NCI-H345 treated with DMSO at 0.1 percent for 48 hours (cell line): ENCODE measurements at regions not wholly inside any gene's neighbourhood (a gene's known extent, or its start where the extent isn't known, plus 50 kb on each side); places are given as distances from the start of the nearest gene placed in this dataset.

Source experiments
- DNase-seq: peaks from one replicate; lab custom pipeline; 2025; ENCODE audit not compliant: unreplicated experiment; lab: John Stamatoyannopoulos, UW

DNA sequence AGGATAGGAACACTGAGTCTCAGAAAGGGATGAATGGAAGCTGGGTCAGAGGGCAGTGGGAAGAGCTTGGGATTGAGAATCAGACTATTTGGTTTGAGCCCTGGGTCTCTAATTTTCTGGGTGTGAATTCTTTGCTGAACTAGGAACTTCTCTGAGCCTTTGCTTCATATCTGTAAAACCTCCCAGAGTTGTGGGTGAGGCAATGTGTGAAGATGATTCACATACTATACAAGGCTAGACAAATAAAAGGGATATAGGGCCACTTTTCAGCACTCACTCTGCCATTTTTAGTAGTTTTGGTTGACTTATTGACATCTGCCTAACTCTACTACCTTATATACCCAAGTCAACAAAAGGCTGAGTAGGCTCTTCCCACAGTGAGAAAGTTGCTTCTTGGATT is 77.7 kb upstream of the JUN start:
- DNase-seq = no peak

DNA sequence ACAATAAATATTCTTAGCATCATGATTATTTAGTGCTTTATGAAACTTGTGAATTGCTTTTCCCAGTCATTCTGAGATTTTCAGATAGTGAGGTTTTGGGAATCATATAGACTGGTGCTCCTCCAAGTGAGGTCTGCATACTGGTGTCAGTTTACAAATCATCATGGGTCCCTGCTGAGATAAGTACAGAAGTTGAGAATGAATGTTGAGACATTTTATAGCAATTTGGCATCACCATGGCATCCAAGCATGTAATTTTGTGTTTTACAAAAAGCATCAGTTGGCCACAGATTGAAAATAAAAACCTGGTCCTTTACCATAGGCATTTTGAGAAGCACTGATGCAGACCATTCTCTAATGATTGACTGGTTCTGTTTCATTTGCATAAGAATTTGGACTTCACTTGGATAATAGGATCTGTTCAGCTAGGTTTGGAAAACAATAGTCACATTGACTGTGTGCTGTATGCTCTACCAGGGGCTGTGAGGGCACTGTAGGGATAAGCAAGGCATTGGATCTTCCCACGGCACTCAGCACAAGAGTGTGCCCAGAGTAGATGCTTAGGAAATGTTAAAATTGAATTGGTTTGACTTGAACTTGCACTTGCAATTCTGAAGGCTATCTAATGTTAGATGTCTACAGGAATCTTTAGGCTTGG is 79.0 kb upstream of the JUN start:
- no peak for DNase-seq

DNA sequence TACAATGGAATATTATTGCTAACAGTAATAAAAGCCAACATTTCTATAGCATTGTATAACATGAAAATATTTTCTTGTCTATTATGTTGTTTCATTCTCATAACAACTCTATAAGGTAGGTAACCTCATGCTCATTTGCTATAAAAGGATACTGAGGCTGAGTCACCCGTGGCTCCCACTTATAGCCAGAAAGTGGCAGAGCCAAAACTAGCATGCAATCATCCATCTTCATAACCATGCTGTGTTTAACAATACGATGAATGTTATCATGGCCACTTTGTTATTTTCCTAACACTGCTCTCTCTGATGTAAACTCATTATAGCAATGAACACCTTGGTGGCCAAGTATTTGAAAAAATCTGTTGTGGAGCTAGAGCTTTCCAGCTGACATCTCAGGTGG is 80.8 kb upstream of the JUN start:
- DNase-seq = no peak

DNA sequence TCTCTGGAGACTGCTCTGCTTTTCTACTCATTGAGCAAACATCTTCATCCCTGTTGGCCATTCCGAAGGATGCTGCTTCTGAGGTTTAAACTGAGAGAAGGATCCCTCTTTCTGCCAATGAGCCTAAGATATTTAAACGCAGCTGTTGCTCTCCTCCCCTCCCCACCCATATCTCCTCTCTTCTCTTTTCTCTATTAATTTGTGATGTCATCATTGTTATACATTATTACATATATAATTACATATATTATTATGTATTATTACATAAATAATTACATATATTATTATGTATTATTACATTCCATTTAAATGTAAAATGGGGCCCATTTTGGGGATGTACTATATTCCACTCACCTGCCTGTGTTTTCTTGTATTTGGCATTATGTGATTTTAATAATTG is 82.7 kb upstream of the JUN start:
- no peak for DNase-seq

DNA sequence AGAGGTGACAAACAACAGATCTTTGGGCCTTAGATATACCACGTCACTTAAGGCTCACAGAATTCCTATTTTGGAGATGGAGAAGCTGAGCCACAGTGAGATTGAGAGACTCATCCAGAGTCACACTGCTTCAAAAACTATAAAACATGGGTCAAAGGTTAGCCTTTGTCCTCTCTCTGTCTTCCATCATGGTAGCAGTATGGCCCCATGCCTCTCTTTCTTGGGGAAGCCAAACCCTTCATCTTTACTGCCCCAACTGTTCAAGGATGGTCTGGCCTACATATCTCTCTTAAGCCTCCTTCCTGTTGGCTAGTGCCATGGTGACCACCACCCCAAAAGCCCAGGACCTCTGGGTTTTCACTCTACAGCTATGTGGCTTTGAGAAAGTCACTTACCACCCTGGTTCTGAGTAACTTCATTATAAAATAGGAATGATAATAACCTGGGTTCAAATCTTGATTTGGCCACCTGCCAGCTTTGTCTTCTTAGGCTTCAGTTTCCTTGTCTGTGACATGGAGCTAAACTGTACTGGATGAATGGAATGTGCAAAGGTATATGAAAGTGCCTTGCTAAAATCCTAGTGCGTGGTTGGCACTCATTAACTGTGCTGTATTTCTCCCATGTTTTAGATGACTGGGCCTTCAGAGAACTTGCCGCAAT is 85.9 kb upstream of the JUN start:
- DNase-seq = no peak

DNA sequence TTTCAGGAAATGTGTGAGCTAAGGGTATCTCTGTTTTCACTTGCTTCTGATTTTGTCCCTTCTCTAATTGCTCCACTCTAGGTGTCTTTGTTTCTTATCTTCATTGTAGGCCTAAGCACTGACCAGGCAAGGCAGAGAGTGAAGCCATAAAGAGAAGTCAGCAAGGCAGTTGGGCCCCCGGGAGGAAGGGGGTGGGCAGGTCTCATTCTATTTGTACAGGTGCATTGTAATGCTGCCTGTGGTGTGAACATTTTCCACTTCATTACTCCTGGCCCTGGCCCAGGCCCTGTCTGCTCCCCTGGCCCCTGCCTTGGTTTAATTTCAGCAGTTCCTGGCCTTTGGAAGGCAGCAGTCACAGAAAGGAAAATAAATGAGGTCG is 86.4 kb upstream of the JUN start:
- peak; percentile 78 for DNase-seq

DNA sequence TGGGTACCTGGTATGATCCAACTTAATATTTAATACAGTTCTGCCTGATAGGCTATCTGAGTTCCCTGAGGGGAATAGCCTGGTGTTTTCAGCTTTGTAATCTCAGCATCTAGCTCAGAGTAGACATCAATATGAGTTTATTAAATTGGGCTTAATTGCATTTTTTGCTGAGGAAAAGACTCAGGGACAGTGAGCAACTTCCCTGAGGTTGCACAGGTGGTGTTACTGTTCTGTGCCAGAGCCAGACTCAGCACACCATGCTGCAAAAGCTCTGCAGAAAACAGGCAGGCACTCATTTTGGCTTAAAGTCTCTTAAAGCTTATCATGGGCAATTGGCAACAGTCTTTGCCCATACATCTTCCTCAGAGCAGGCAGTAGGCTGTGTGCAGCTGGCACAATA is 90.5 kb upstream of the JUN start:
- no peak for DNase-seq

DNA sequence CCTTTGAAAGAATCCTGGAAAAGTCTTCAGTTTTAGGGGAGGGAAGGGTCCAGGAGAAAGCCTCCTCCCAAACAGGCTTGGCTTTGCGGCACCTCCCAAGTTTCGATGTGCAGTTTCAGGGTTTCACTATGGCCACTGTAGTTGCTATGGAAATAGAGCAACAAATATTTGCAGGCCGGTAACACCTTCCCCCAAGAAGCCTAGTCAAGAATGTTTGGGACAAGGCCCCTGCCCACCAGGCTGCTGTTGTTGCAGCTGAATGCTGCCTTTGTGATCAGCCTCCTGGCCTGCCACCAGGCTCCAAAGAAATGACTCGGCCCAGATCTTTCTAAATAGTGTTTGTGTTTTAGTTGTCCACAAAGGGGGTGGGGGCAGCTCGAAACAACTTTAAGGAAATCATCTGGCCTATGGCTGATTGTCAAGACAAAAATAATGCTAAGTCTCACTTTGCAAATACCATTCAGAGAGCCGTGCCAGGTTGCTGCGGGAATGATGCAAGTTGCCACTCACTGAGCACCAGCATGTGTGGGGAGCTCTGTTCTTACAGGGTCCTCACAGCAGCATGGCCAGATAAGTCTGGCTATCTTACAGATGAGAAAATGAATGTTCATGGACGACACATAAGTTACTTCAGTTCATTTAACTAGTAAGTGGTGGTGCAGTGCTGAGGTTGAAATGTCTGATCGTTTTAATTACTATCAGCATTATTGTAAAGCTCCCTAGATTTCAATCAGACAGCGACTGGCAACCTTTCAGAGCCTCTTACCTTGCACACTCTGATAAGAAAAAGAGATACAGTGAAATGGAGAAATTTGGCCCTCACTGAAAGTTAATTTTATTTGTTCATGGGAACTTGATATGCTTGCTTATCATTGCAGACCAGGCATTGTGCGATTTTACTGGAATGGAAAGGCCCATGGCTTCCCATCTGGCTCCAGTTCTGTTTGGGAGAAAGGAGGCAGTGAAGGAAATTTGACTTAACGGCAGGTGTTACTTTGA is 91.2 kb upstream of the JUN start:
- DNase-seq = peak; percentile 93

DNA sequence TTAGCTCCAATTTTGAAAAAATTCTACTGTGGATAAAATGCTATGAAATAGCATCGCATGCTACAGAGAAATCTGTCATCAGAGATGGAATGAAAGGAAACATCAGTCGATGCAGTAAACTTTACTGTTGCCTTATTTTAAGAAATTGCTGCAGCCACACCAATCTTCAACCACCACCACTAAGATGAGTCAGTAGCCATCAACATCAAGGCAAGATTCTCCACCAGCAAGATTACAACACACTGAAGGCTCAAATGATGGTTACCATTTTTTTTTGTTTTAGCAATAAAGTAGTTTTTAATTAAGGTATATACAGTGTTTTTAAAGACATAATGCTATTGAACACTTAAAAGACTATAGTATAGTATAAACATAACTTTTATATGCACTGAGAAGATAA is 95.6 kb upstream of the JUN start:
- DNase-seq = no peak

DNA sequence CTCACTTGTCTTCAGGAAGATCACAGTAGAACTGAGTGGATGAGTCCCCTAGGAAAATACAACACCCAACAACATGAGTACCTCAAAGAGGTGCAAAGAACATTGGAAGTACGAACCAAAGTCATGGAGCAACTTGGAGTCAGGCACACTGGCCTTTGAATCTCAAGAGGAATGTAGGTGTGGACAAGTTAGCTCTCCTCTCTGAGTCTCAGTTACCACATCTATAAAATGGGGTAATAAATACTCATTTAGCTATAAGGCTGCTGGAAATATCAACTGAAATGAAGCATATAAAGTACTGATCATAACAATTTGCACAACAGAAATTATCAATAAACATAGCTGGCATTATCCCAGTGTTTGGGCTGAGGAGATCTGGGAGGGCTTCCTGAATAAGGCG is 96.7 kb upstream of the JUN start:
- DNase-seq = no peak

DNA sequence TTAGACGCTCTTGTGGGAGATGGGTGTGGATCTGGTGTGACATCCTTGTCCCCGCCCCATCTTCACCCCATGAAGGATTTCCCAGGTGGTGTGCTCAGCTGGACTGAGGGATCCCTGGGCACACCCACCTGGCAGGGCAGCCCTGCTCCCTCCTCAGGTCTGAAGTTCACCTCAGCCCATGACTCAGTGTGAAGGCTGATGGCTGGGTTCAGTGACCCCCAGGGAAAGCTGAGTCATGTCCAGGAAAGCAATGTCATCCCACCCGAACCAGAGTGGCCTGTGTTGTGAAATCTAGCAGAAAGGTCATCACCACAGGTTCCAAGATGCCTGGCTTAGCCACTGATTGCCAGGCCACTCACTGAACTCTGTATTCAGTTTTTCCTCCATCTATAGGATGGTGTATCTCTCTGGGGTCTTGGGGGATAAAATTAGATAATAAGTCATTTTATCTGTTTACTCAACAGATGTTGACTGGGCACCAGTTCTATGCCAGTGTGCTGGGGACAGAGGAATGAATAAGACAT is 97.7 kb upstream of the JUN start:
- no peak for DNase-seq

DNA sequence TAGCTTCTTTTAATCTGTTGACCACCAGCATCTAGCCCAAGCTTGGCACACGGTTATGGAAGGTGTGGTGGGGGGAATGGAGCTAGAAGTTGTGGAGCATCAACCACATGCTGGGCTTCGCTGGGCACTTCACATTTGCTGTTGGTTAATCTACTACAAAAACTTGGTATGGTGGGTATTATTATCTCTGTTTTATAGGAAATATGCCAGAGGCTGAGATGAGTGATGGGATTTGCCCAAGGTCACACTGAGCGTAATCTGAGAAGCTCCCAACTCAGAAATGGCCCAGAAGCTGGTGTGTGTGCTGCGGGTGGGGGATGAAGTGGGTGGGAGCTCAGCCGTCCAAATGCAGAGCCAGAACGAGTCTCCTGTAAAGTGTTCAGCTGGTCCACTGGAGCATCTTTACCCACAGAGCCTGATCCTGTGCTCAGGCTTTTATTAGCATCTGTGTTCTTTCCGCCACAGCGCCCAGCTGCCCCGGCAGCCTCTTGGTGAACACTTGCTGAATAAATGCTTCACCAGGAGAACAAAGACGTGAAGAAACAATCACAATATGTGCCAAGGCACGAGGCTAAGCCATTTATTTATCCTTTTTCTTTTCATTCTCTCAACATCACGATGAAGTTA is 98.6 kb upstream of the JUN start:
- DNase-seq = peak; percentile 40

DNA sequence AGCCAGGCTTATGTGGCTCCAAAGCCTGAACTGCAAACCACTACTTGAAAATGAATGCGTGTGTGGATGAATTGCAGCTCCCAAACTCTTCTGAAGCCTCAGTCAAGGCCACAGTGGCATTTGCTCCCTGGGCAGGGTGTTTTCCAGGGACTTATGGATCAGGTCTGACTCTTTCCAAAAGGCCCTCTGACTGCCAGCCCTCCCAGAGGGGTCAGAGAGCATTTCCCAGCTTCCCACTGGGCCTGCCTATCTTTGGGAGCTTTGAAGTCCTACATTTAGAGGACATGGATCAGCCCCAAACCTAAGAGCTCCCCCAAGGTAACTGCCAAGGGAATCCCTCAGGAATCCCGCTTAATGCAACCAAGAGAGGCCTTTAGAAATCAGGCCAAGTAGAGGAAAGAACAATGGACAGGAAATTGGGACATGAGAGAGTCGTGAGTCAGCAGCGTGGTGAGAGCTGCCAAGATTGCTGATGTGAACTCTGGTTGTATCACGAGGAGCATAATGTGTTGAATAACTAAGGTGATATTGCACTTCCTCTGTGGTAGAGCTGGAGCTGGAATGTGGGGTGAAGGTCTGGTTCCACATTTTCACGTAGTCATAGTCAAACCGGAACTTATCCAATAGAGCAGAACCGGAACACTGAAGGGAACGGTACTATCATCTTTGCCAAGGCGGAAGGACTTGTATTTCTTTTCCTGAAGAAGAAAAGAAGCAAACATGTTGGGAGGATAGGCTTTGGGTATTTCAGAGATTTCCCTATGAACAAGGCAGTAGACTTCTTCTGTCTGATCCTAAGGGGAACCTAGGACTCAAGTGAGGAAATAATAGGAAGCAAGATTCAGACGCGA is 99.4 kb upstream of the JUN start:
- DNase-seq = no peak

DNA sequence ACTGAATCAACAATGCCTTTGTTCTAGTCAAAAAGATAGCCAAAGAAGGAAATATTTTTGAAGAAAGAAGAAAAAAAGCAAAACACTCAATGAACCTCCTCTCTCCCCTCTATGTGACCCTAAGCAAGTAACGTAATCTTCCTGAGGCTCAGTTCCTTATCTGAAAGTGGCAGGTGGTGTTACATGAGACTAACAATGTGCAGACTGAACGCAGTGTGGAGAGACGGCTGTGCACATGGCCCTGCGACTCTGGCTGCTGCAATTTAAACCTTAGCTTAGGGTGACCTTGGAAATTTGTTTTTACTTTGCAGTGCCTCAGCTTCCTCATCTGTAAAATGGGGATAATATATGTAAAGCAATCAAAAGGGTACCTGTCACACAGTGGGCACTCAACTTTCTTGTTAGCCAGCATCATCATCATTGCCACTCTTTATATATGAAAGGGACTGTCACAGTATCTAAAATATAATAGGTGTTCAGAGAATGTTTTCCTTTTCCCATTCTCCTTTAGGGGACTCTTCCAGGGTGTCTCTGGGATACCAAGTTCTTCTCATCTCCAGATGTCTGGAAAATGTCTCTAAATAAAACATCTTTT is 100.1 kb upstream of the JUN start:
- no peak for DNase-seq

DNA sequence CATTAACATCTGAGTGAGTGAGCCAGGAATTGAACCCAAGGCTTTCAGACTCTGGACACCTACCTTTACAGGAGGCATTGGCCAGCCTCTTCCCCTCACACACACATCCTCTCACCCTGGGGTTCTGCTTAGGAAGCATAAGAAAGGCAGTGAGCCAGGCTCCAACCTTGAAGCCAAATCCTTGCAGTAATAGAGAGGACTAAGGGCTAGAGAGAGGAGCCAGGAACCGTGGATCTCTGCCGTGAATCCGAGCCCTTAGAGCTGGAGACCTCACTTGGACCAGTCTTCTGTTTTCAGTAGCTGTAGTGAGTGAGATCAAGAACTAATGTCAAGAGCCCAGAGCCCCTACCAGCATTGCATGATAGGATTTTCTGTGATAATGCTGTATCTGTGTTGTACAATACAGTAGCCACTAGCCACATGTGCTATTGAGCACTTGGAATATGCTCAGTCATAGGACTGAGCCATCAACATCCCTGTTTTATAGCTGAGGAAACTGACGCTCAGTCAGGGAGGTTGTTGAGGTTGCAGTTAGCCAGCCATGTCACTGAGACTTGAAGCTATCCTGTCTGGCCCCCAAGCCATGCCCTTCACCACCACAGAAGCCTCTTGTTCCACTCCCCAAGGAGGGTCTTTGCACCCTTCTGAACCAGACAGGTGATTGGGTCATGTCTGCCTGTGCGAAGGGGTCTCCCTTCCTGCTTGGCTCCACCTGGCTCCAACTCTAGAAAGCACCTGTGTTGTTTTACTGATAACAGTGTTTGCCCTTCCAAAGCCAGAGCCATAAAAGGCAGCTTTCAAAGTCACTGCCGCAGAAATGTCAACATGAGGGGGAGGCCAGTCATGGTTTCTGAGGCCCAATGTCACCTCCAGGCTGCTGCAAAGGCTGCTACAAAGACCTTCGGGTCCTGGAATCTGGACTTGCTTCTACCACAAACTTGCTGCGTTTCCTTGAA is 101.1 kb upstream of the JUN start:
- DNase-seq = peak; percentile 81

DNA sequence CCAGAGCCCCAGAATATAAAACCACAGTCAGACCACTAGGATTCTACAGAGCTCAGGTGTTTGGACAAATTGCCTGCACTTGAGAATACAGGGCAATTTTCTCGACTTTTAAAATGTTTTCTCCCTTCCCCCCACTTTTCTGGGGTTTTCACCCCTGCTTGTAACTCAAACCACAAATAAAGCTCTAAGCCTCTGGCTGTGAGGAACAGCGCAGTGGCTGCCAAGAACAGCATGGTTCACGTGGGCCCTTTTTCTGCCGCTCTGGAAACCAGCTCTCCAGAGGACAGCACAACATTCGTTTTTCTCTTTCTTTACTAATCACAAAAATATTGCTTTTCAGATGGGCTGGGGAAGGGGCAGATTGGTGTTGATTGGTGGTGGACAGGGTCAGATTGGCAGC is 102.2 kb upstream of the JUN start:
- DNase-seq = no peak

DNA sequence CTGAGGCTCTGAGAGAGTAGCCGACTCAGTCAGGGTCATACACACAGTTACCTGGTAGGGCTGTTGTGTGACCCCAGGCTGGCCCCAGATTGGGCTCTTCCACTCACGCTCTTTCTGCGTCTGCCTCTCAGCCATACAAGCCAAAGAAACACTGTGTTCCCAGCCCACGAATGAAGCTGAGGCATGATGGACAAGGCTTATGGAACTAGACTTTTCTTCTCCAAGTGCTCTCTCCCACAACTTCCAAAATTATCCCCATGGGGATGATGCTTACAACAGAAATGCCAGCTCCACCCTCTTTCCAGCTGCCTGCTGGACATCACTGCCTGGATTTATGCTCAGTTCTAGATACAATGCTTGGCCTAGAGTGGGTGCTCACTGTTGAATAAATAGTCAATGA is 102.8 kb upstream of the JUN start:
- no peak for DNase-seq

DNA sequence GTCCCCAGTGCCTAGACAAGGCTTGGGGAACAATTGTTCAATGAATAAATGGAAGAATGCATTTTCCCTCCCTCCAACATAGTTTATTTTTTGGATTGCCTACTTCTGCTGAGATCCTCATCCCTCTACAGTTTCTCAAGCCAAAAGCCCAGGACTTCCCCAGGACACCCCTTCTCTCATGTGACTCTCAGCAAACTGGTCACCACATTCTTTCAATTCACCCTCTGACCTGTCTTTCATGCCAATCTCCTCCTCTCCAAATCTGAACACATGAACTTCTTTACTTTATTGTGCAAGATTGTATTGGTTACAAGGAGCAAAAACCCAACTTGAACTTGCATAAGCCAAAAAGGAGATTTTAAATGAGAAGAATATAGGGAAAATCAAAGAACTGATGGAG is 103.2 kb upstream of the JUN start:
- no peak for DNase-seq

DNA sequence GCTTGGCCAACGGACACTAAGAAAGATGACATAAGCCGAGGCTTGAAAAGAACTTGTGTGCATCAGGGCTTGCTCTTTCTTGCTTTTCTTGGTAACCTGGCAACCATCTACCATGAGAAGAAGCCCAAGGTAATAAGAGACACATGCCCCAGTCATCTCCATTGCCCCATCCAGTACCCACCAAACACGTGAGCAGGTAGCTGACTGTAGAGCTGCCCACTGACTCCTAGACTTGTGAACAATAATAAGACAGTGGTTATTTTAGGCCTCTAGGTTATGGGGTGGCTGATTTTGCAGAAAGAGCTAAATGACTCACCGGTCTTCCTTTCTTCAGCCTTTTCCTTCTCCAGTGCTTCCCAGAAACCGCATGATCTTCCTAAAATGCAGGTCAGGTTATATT is 105.0 kb upstream of the JUN start:
- DNase-seq = no peak
